ENCODE measurements at regions not wholly inside any gene's neighbourhood (a gene's known extent, or its start where the extent isn't known, plus 50 kb on each side); places are given as distances from the start of the nearest gene placed in this dataset.
"Not testable (repeated sequence)": the region's sequence is repeated elsewhere in the genome, so short reads cannot be mapped to it uniquely, and the experiment has no call there.

DNA sequence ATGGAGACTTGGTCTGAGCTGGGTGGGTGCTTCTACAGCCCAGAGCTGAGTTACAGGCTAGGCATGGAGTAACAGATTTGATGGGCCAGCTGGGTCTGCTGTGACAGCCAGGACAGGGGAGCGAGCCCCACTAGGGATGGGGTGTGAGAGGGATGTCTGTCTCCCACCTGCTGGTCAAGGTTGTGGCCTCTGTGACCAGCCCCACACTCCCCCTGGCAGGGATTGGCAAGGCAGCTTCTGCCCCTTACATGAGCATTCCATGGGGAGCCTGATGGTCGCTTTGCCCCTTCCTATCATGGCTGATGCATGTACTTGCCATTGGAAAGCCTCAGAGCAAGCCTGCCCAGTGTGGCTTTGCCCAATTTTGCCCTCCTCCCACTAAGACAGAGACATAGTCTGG lies 162.0 kb upstream of the FIGN start:
- Histone ChIP-seq H3K27ac (ENCODE audit: insufficient read depth, low read depth, low read length) (no peak overlapping the region), H3K9me1 (replicated peaks; ENCODE audit: control insufficient read depth, extremely low read depth, insufficient read depth, low read length) (no peaks in the 10 kb centered on the region), H3K79me2 (ENCODE audit: control insufficient read depth, insufficient read depth, low read length) (no peaks in the 10 kb centered on the region), H2AFZ (ENCODE audit: low read depth, low read length) (no peak overlapping the region), H4K20me1 (replicated peaks; ENCODE audit: control insufficient read depth, extremely low read depth, insufficient read depth, low read length) (no peaks in the 10 kb centered on the region), H3K4me1 (ENCODE audit: control insufficient read depth, extremely low read depth, insufficient read depth, low read length) (no peaks in the 10 kb centered on the region), H3K27me3 (ENCODE audit: control insufficient read depth in 2 of 2, insufficient read depth in 2 of 2, low read length in 2 of 2) (no peaks in the 10 kb centered on the region), H3K4me3 (replicated peaks in 1 of 3; ENCODE audit: insufficient read depth in 1 of 3, low read depth in 1 of 3, low read length in 3 of 3) (no peak overlapping the region), H3K4me2 (ENCODE audit: insufficient read depth, low read length) (no peak overlapping the region), H3K9me3 (replicated peaks; ENCODE audit: control insufficient read depth, insufficient read depth, low read length) (no peaks in the 10 kb centered on the region), H3K9ac (replicated peaks; ENCODE audit: extremely low read depth, insufficient read depth, low read length) (no peak overlapping the region), H3K36me3 (ENCODE audit: control insufficient read depth in 2 of 2, extremely low read depth in 1 of 2, insufficient read depth in 2 of 2, low read length in 2 of 2) (no peaks in the 10 kb centered on the region)
- FAIRE-seq (no peak), DNase-seq (ENCODE audit: low read depth, low spot score) (no peak)
- no TSS peak for BruUV-seq (replicated peaks)
- ChIA-PET CTCF (interaction anchor here (1.8 kb wide), 1 partner anchor 11 kb away, joined by 7 read pairs; no protein-coding TSS in a partner anchor), POLR2A (no interaction called here)
- no peak for TF ChIP-seq POLR2AphosphoS5 (IDR thresholded peaks at IDR 0.05; ENCODE audit: insufficient read depth, low read depth, low read length)
- TF ChIP-seq, protein P1, sequence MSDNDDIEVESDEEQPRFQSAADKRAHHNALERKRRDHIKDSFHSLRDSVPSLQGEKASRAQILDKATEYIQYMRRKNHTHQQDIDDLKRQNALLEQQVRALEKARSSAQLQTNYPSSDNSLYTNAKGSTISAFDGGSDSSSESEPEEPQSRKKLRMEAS (IDR thresholded peaks at IDR 0.05; ENCODE audit: insufficient read depth, insufficient read length), result no peak
- no peak for TF ChIP-seq EZH2 (IDR thresholded peaks at IDR 0.05; ENCODE audit: borderline replicate concordance, low read depth, low read length, severe bottlenecking)
- TF ChIP-seq JUN (IDR thresholded peaks at IDR 0.05; ENCODE audit: borderline replicate concordance, insufficient read depth, insufficient read length, low read depth), result no peak
- intact Hi-C loops (cut with micrococcal nuclease) (no loop called here), dilution Hi-C loops (cut with MboI; ENCODE audit: extremely low pct_ligation_motif_present, low sequenced_read_pairs) (no loop called here)

DNA sequence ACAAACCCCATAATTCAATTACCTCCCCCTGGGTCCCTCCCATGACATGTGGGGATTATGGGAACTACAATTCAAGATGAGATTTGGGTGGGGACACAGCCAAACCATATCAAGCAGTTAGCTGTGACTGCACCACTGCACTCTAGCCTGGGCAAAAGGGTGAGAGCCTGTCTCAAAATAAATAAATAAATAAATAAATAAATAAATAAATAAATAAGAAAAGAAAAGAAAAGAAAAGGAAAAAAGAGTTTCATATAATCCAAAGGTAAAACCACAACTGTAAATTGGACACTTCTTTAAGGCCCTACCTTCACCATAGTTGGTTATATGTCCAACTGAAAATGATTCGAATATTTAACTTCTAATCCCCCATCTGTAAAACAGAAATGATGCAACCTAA lies 157.6 kb upstream of the FIGN start:
- H3K9me3 ChIP-seq (replicated peaks; ENCODE audit: control insufficient read depth, insufficient read depth, low read length); H3K9me1 ChIP-seq (replicated peaks; ENCODE audit: control insufficient read depth, extremely low read depth, insufficient read depth, low read length); POLR2A ChIA-PET; intact Hi-C loops (cut with micrococcal nuclease); H4K20me1 ChIP-seq (replicated peaks; ENCODE audit: control insufficient read depth, extremely low read depth, insufficient read depth, low read length); H3K27me3 ChIP-seq (ENCODE audit: control insufficient read depth in 2 of 2, insufficient read depth in 2 of 2, low read length in 2 of 2); H3K79me2 ChIP-seq (ENCODE audit: control insufficient read depth, insufficient read depth, low read length); H3K4me2 ChIP-seq (ENCODE audit: insufficient read depth, low read length); DNase-seq (ENCODE audit: low read depth, low spot score); H3K4me3 ChIP-seq (replicated peaks in 1 of 3; ENCODE audit: insufficient read depth in 1 of 3, low read depth in 1 of 3, low read length in 3 of 3); H3K27ac ChIP-seq (ENCODE audit: insufficient read depth, low read depth, low read length); H3K4me1 ChIP-seq (ENCODE audit: control insufficient read depth, extremely low read depth, insufficient read depth, low read length); H3K36me3 ChIP-seq (ENCODE audit: control insufficient read depth in 2 of 2, extremely low read depth in 1 of 2, insufficient read depth in 2 of 2, low read length in 2 of 2); FAIRE-seq; BruUV-seq (replicated peaks); CTCF ChIA-PET; dilution Hi-C loops (cut with MboI; ENCODE audit: extremely low pct_ligation_motif_present, low sequenced_read_pairs); H2AFZ ChIP-seq (ENCODE audit: low read depth, low read length); H3K9ac ChIP-seq (replicated peaks; ENCODE audit: extremely low read depth, insufficient read depth, low read length): not testable (repeated sequence)

All from endothelial cell of umbilical vein (primary cell).